ENCODE measurements at regions not wholly inside any gene's neighbourhood (a gene's known extent, or its start where the extent isn't known, plus 50 kb on each side); places are given as distances from the start of the nearest gene placed in this dataset.

DNA sequence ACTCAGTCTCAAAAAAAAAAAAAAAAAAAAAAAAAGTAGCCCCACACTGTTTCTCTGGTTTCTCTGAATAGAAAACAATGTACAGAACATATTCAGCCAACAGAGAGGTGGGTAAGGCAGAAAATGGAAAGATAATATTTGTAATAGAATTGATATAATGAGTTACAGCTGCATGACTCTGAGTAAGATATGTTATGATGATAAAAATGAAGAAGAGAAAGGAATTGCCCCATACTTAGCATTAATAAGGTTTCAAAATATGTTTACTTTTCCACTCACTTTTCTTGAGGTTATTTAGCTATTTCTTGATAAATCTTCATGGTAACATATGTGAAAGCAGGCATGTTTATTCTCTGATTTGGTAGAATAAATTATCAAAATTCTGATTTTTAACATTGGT is 100.9 kb upstream of the ROBO2 start:
- Histone ChIP-seq H3K27ac (no peak overlapping the region), H3K27me3 (no peaks in the 10 kb centered on the region), H3K36me3 (no peaks in the 10 kb centered on the region), H3K4me3 (no peak overlapping the region), H3K4me1 (no peaks in the 10 kb centered on the region), H3K9me3 (no peaks in the 10 kb centered on the region)
- no peak for DNase-seq
- TF ChIP-seq CTCF (IDR thresholded peaks at IDR 0.05) (no peak), POLR2AphosphoS5 (IDR thresholded peaks at IDR 0.05) (no peak), EP300 (IDR thresholded peaks at IDR 0.05) (no peak), POLR2A (IDR thresholded peaks at IDR 0.05) (no peak)
- ATAC-seq (ENCODE audit: low FRiP score in 2 of 2), result no peak

DNA sequence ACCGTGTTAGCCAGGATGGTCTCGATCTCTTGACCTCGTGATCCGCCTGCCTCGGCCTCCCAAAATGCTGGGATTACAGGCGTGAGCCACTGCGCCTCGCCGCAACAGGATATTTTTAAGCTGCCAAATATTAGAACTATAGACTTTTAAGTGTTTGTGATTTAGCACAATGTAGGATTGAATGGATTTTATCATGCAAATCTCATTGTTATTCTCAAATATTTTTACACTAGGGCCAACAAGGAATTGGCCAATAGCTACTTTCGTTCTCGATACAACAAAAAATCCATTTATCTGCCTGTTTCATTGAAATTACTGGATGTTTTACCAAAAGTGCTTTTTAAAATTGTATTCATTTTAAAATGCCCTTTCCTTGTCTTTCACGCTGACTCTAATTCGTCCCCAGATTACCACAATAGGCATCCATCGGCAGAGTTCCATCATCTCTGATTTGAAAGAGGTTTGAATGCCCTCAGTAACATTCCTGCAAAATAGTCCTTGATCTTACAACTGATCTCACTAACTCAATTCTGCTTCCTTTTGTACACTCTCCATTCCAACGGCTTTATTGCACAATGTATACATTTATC is 99.6 kb upstream of the ROBO2 start:
- TF ChIP-seq CTCF (IDR thresholded peaks at IDR 0.05) (no peak), POLR2A (IDR thresholded peaks at IDR 0.05) (no peak), POLR2AphosphoS5 (IDR thresholded peaks at IDR 0.05) (no peak), EP300 (IDR thresholded peaks at IDR 0.05) (no peak)
- DNase-seq (no peak), ATAC-seq (ENCODE audit: low FRiP score in 2 of 2) (no peak)
- H3K27me3 ChIP-seq, result no peaks in the 10 kb centered on the region
- H3K27ac ChIP-seq, result no peak overlapping the region
- H3K4me1 ChIP-seq, result no peaks in the 10 kb centered on the region
- H3K36me3 ChIP-seq, result no peaks in the 10 kb centered on the region
- H3K9me3 ChIP-seq, result no peaks in the 10 kb centered on the region
- WGBS, 2 donors, result 91 to 94% methylated on average over 15 of the region's 15 CpGs
- no peak overlapping the region for H3K4me3 ChIP-seq

GRCh38 chr3:76941376-76941775 is 98.5 kb upstream of the ROBO2 start:
- H3K4me1 ChIP-seq, result no peaks in the 10 kb centered on the region
- ATAC-seq (ENCODE audit: low FRiP score in 2 of 2) (no peak), DNase-seq (no peak)
- WGBS, 2 donors, result 93 to 95% methylated on average over 4 of the region's 4 CpGs
- no peak for TF ChIP-seq CTCF (IDR thresholded peaks at IDR 0.05)
- no peak for TF ChIP-seq POLR2AphosphoS5 (IDR thresholded peaks at IDR 0.05)
- TF ChIP-seq EP300 (IDR thresholded peaks at IDR 0.05), result no peak
- no peak for TF ChIP-seq POLR2A (IDR thresholded peaks at IDR 0.05)
- H3K36me3 ChIP-seq, result no peaks in the 10 kb centered on the region
- H3K9me3 ChIP-seq, result no peaks in the 10 kb centered on the region
- no peak overlapping the region for H3K4me3 ChIP-seq
- no peak overlapping the region for H3K27ac ChIP-seq
- no peaks in the 10 kb centered on the region for H3K27me3 ChIP-seq

- DNase-seq, result no peak
- no peaks in the 10 kb centered on the region for H3K4me1 ChIP-seq
- no peaks in the 10 kb centered on the region for H3K9me3 ChIP-seq
- no peak overlapping the region for H3K4me3 ChIP-seq
- ATAC-seq (ENCODE audit: low FRiP score in 2 of 2), result no peak
- no peaks in the 10 kb centered on the region for H3K27me3 ChIP-seq
- no peak for TF ChIP-seq CTCF (IDR thresholded peaks at IDR 0.05)
- no peak for TF ChIP-seq POLR2A (IDR thresholded peaks at IDR 0.05)
- TF ChIP-seq POLR2AphosphoS5 (IDR thresholded peaks at IDR 0.05), result no peak
- no peak for TF ChIP-seq EP300 (IDR thresholded peaks at IDR 0.05)
- 78 to 83% methylated on average over 2 of the region's 2 CpGs for WGBS, 2 donors
- no peaks in the 10 kb centered on the region for H3K36me3 ChIP-seq
- H3K27ac ChIP-seq, result no peak overlapping the region
Measured at GRCh38 chr3:76942101-76942500, 97.8 kb upstream of the ROBO2 start.

DNA sequence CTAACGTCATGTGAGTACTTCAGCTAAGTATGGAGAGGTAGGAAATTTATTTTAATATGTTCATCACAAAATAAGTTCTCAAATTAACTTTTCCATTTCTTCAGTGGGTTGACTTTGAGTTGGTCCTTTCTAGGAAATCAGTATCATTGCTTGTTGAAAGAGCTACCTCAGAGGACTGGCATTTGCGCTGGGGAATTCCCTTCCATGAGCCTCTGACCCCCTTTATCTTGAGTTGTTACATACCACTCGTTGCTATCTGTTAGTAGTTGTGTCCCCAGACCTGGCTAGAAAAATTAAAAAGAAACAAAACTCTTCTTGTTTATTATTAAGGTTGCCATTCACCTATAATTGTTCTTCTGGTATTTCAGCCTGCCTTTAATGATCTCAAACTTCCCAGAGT is 96.8 kb upstream of the ROBO2 start:
- Histone ChIP-seq H3K4me1 (no peaks in the 10 kb centered on the region), H3K9me3 (no peaks in the 10 kb centered on the region), H3K36me3 (no peaks in the 10 kb centered on the region), H3K4me3 (no peak overlapping the region), H3K27me3 (no peaks in the 10 kb centered on the region), H3K27ac (no peak overlapping the region)
- DNase-seq (no peak), ATAC-seq (ENCODE audit: low FRiP score in 2 of 2) (no peak)
- WGBS, 2 donors, result 51 to 59% methylated on average over 3 of the region's 3 CpGs
- TF ChIP-seq EP300 (IDR thresholded peaks at IDR 0.05), result no peak
- TF ChIP-seq POLR2AphosphoS5 (IDR thresholded peaks at IDR 0.05), result no peak
- TF ChIP-seq CTCF (IDR thresholded peaks at IDR 0.05), result no peak
- no peak for TF ChIP-seq POLR2A (IDR thresholded peaks at IDR 0.05)
